IMR-90 (cell line): ENCODE measurements at regions not wholly inside any gene's neighbourhood (a gene's known extent, or its start where the extent isn't known, plus 50 kb on each side); places are given as distances from the start of the nearest gene placed in this dataset.

ENCODE experiments used
- CTCF ChIP-seq: conservative IDR thresholded peaks from 2 replicates; pipeline ENCODE4 v1.5.1; 2012; ENCODE audit warnings: mild to moderate bottlenecking, low read depth, low read length, improper control_type of control experiment
- FOS ChIP-seq: fragments of 150-350 bp; IDR thresholded peaks from 2 replicates; pipeline ENCODE4 v1.6.1; 2016; ENCODE audit warnings: low read depth, low read length
- POLR2A ChIP-seq: IDR thresholded peaks from 2 replicates; pipeline ENCODE4 v1.6.1; 2012; ENCODE audit warnings: mild to moderate bottlenecking, low read depth, low read length
- RAD21 ChIP-seq: IDR thresholded peaks from 2 replicates; pipeline ENCODE4 v1.6.1; 2012; ENCODE audit warnings: low read length, improper control_type of control experiment
- USF2 ChIP-seq: fragments of 150-350 bp; IDR thresholded peaks from 2 replicates; pipeline ENCODE4 v1.6.1; 2017; ENCODE audit warnings: mild to moderate bottlenecking, antibody characterized with exemption, low read length, low read depth

- TF ChIP-seq CTCF, result no peak
- no peak for TF ChIP-seq FOS
- no peak for TF ChIP-seq RAD21
- no peak for TF ChIP-seq POLR2A
- TF ChIP-seq USF2, result peak; percentile 48; the same call in 1 of the 2 replicates
Measured at GRCh38 chr5:8828596-8829322, 717.1 kb downstream of the SEMA5A start.
